Fibroblast of lung (primary cell): ENCODE measurements at regions not wholly inside any gene's neighbourhood (a gene's known extent, or its start where the extent isn't known, plus 50 kb on each side); places are given as distances from the start of the nearest gene placed in this dataset.

Experiments
- DNase-seq, 2 donors: peaks; one replicate each; pipeline versions ENCODE4 v3.0.0 to v3.0.0-alpha.2; 2010; ENCODE audit warnings: low read depth in 2 of 2
- H2AFZ ChIP-seq: 2 replicates; pipeline ENCODE4 v1.5.1; 2012; ENCODE audit warnings: low read length, control low read depth, inconsistent platforms
- H3K27ac ChIP-seq: 2 replicates; pipeline ENCODE4 v1.5.1; 2011; ENCODE audit warnings: low read length, control low read depth; ENCODE audit not compliant: insufficient read depth
- H3K27me3 ChIP-seq: 2 replicates; pipeline ENCODE4 v1.5.1; 2011; ENCODE audit warnings: mild to moderate bottlenecking, low read length; ENCODE audit not compliant: control insufficient read depth, insufficient read depth
- H3K36me3 ChIP-seq: 2 replicates; pipeline ENCODE4 v1.5.1; 2011; ENCODE audit warnings: low read length; ENCODE audit not compliant: control insufficient read depth, insufficient read depth
- H3K4me1 ChIP-seq: 2 replicates; pipeline ENCODE4 v1.5.1; 2011; ENCODE audit warnings: low read length; ENCODE audit not compliant: control insufficient read depth, insufficient read depth; ENCODE audit errors: extremely low read depth
- H3K4me2 ChIP-seq: 2 replicates; pipeline ENCODE4 v1.5.1; 2011; ENCODE audit warnings: low read length, control low read depth; ENCODE audit not compliant: insufficient read depth; ENCODE audit errors: extremely low read depth
- H3K4me3 ChIP-seq, 4 experiments: fragments of 200-600 bp in 1 of 4; sonication (generic) in 1 of 4; replicated peaks in 1 of 4; 2 replicates each; pipeline ENCODE4 v1.5.1; 2011 to 2016; ENCODE audit warnings: low read length in 4 of 4, low read depth in 3 of 4, mild to moderate bottlenecking in 3 of 4, control low read depth in 2 of 4, inconsistent platforms in 1 of 4, mixed read lengths in 1 of 4; ENCODE audit not compliant: insufficient read depth in 1 of 4; ENCODE audit errors: control extremely low read depth in 1 of 4
- H3K79me2 ChIP-seq: 2 replicates; pipeline ENCODE4 v1.5.1; 2012; ENCODE audit warnings: mild to moderate bottlenecking, low read length, inconsistent platforms; ENCODE audit not compliant: control insufficient read depth, insufficient read depth
- H3K9ac ChIP-seq: 2 replicates; pipeline ENCODE4 v1.5.1; 2011; ENCODE audit warnings: mild to moderate bottlenecking, low read length, control low read depth; ENCODE audit not compliant: insufficient read depth
- H3K9me3 ChIP-seq: 2 replicates; pipeline ENCODE4 v1.5.1; 2012; ENCODE audit warnings: low read depth, low read length; ENCODE audit not compliant: control insufficient read depth, insufficient read depth
- H4K20me1 ChIP-seq: 2 replicates; pipeline ENCODE4 v1.5.1; 2011; ENCODE audit warnings: low read length; ENCODE audit not compliant: control insufficient read depth, insufficient read depth; ENCODE audit errors: extremely low read depth
- EZH2 ChIP-seq: IDR thresholded peaks from 2 replicates; pipeline ENCODE4 v1.5.1; 2012; ENCODE audit warnings: low read length, control low read depth, mild to moderate bottlenecking; ENCODE audit errors: missing control alignments
- TF ChIP-seq, protein P1 (sequence below), 2 donors: IDR thresholded peaks in 1 of 2; conservative IDR thresholded peaks in 1 of 2; 1 replicate in 1 of 2; 2 replicates in 1 of 2; pipeline ENCODE4 v1.5.1; 2011 to 2012; ENCODE audit warnings: low read length in 2 of 2, control low read depth in 1 of 2, inconsistent platforms in 1 of 2, low read depth in 1 of 2, mild to moderate bottlenecking in 1 of 2

- TF ChIP-seq, protein P1, sequence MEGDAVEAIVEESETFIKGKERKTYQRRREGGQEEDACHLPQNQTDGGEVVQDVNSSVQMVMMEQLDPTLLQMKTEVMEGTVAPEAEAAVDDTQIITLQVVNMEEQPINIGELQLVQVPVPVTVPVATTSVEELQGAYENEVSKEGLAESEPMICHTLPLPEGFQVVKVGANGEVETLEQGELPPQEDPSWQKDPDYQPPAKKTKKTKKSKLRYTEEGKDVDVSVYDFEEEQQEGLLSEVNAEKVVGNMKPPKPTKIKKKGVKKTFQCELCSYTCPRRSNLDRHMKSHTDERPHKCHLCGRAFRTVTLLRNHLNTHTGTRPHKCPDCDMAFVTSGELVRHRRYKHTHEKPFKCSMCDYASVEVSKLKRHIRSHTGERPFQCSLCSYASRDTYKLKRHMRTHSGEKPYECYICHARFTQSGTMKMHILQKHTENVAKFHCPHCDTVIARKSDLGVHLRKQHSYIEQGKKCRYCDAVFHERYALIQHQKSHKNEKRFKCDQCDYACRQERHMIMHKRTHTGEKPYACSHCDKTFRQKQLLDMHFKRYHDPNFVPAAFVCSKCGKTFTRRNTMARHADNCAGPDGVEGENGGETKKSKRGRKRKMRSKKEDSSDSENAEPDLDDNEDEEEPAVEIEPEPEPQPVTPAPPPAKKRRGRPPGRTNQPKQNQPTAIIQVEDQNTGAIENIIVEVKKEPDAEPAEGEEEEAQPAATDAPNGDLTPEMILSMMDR (conservative IDR thresholded peaks at IDR 0.05 in 1 of 2, IDR thresholded peaks at IDR 0.05 in 1 of 2; ENCODE audit: low read depth in 1 of 2, low read length in 2 of 2): no peak
- no peak for TF ChIP-seq EZH2
- DNase-seq: peak in 1 of 2 donors; percentile 47
Measured at GRCh38 chr7:48781752-48782151, 142.6 kb upstream of the CDC14C start.

DNA sequence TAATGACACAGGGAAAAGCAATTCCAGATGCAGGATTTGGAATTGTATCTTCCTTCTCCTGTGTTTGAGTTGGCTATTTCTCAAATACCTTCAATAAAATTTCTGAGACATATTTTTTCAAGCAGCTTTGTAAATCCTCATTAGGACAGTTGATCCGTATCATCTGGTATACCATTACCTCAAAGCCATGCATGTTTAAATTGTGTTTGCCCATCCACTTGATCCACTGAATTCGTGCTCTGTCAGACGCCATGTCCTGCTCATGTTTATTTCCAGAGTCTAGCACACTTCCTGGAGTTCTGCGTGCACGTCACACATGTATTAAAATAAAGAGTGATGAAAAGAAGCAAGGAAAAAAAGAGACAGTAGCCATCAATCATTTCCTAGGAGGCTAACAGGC lies 141.8 kb upstream of the CDC14C start:
- no peaks in the 10 kb centered on the region for H3K9me3 ChIP-seq
- no peaks in the 10 kb centered on the region for H3K36me3 ChIP-seq
- no peak overlapping the region for H3K4me3 ChIP-seq
- no peaks in the 10 kb centered on the region for H4K20me1 ChIP-seq
- H3K4me2 ChIP-seq: no peak overlapping the region
- no peak overlapping the region for H3K27ac ChIP-seq
- H2AFZ ChIP-seq: no peak overlapping the region
- no peak overlapping the region for H3K9ac ChIP-seq
- H3K27me3 ChIP-seq: no peaks in the 10 kb centered on the region
- no peak for DNase-seq
- no peaks in the 10 kb centered on the region for H3K4me1 ChIP-seq
- no peak for TF ChIP-seq EZH2
- TF ChIP-seq, protein P1 (conservative IDR thresholded peaks at IDR 0.05 in 1 of 2, IDR thresholded peaks at IDR 0.05 in 1 of 2; ENCODE audit: low read depth in 1 of 2, low read length in 2 of 2): no peak
- H3K79me2 ChIP-seq: no peaks in the 10 kb centered on the region

More at GRCh38 chr7:48781752-48782151, 142.6 kb upstream of the CDC14C start:
- H3K4me3 ChIP-seq: no peak overlapping the region
- H2AFZ ChIP-seq: no peak overlapping the region
- no peaks in the 10 kb centered on the region for H3K27me3 ChIP-seq
- no peaks in the 10 kb centered on the region for H3K4me1 ChIP-seq
- no peaks in the 10 kb centered on the region for H3K36me3 ChIP-seq
- no peak overlapping the region for H3K4me2 ChIP-seq
- no peak overlapping the region for H3K27ac ChIP-seq
- H3K9me3 ChIP-seq: no peaks in the 10 kb centered on the region
- no peaks in the 10 kb centered on the region for H3K79me2 ChIP-seq
- no peaks in the 10 kb centered on the region for H4K20me1 ChIP-seq
- H3K9ac ChIP-seq: no peak overlapping the region

GRCh38 chr7:48786951-48787350 lies 137.4 kb upstream of the CDC14C start:
- no peak overlapping the region for H3K4me2 ChIP-seq
- H3K27ac ChIP-seq: no peak overlapping the region
- TF ChIP-seq, protein P1 (conservative IDR thresholded peaks at IDR 0.05 in 1 of 2, IDR thresholded peaks at IDR 0.05 in 1 of 2; ENCODE audit: low read depth in 1 of 2, low read length in 2 of 2): no peak
- TF ChIP-seq EZH2: no peak
- no peak overlapping the region for H2AFZ ChIP-seq
- H3K9me3 ChIP-seq: no peaks in the 10 kb centered on the region
- H3K9ac ChIP-seq: no peak overlapping the region
- no peak overlapping the region for H3K4me3 ChIP-seq
- H3K79me2 ChIP-seq: no peaks in the 10 kb centered on the region
- H4K20me1 ChIP-seq: no peaks in the 10 kb centered on the region
- H3K4me1 ChIP-seq: no peaks in the 10 kb centered on the region
- no peaks in the 10 kb centered on the region for H3K36me3 ChIP-seq
- DNase-seq: no peak
- H3K27me3 ChIP-seq: no peaks in the 10 kb centered on the region
